Effector memory CD8-positive, alpha-beta T cell (primary cell): ENCODE measurements at regions not wholly inside any gene's neighbourhood (a gene's known extent, or its start where the extent isn't known, plus 50 kb on each side); places are given as distances from the start of the nearest gene placed in this dataset.
"Not testable (repeated sequence)": the region's sequence is repeated elsewhere in the genome, so short reads cannot be mapped to it uniquely, and the experiment has no call there.

Experiments used
- ATAC-seq: fragments of 150-1000 bp; cut with Tn5 transposase; replicated peaks from 2 replicates; pipeline ENCODE4 v1.10.0; 2021; ENCODE audit warnings: mild to moderate bottlenecking, moderate library complexity
- DNase-seq, 3 experiments: peaks; one replicate each; pipeline ENCODE4 v3.0.0; 2021
- H3K27ac Mint-ChIP-seq, 2 donors: one replicate each; pipeline ENCODE4 v1.8.0; 2022; ENCODE audit warnings: mild to moderate bottlenecking in 2 of 2, mixed read lengths in 2 of 2, moderate library complexity in 2 of 2
- H3K27me3 Mint-ChIP-seq, 2 donors: one replicate each; pipeline ENCODE4 v1.8.0; 2022; ENCODE audit warnings: mixed read lengths in 2 of 2
- H3K36me3 Mint-ChIP-seq: one replicate; pipeline ENCODE4 v1.8.0; 2022; ENCODE audit warnings: mild to moderate bottlenecking, moderate library complexity, mixed read lengths; ENCODE audit not compliant: insufficient read depth
- H3K4me1 Mint-ChIP-seq, 2 donors: one replicate each; pipeline ENCODE4 v1.8.0; 2022; ENCODE audit warnings: low read depth in 2 of 2, mixed read lengths in 2 of 2
- H3K4me3 Mint-ChIP-seq, 2 donors: one replicate each; pipeline ENCODE4 v1.8.0; 2022; ENCODE audit warnings: mild to moderate bottlenecking in 2 of 2, mixed read lengths in 2 of 2, moderate library complexity in 2 of 2
- H3K9me3 Mint-ChIP-seq, 2 donors: one replicate each; pipeline ENCODE4 v1.8.0; 2022; ENCODE audit warnings: mixed read lengths in 2 of 2

DNA sequence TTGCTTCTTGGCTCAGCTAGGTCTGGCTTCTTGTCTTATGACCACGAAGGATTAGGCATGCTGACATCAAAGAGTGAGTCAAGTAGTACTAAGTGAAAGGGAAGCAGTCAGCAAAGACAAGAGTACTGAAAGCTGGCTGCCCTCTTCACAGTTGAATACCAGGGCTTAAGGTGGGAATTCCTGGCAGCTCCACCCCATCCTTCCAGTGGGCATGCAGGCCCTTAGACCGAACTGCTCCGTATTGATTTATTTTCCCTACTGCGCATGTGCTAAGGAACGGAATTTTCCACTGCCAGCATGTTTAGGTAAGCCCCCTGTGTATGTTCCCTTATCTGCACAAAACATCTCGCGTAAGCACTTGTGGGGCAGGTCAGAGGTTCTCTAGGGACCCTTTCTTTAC, 2320.1 kb downstream of the ARAP2 start:
- Mint-ChIP-seq H3K27ac (no peak overlapping the region), H3K36me3 (no peaks in the 10 kb centered on the region), H3K27me3 (no peaks in the 10 kb centered on the region), H3K9me3 (peaks cover 10 to 18% of the 10 kb centered on the region in 2 donors), H3K4me1 (no peaks in the 10 kb centered on the region), H3K4me3 (no peak overlapping the region)
- ATAC-seq (no peak), DNase-seq (no peak)

GRCh38 chr4:33924811-33925210, 2319.5 kb downstream of the ARAP2 start:
- Mint-ChIP-seq H3K9me3 (peaks cover 8 to 18% of the 10 kb centered on the region in 2 donors), H3K27me3 (no peaks in the 10 kb centered on the region)

GRCh38 chr4:33930497-33930896, 2313.8 kb downstream of the ARAP2 start:
- no peaks in the 10 kb centered on the region for H3K36me3 Mint-ChIP-seq
- DNase-seq, result no peak
- no peak for ATAC-seq

More at GRCh38 chr4:33924811-33925210, 2319.5 kb downstream of the ARAP2 start:
- H3K4me3 Mint-ChIP-seq, result no peak overlapping the region
- DNase-seq (no peak), ATAC-seq (no peak)
- H3K4me1 Mint-ChIP-seq, result no peaks in the 10 kb centered on the region
- H3K27ac Mint-ChIP-seq, result no peak overlapping the region
- no peaks in the 10 kb centered on the region for H3K36me3 Mint-ChIP-seq

DNA sequence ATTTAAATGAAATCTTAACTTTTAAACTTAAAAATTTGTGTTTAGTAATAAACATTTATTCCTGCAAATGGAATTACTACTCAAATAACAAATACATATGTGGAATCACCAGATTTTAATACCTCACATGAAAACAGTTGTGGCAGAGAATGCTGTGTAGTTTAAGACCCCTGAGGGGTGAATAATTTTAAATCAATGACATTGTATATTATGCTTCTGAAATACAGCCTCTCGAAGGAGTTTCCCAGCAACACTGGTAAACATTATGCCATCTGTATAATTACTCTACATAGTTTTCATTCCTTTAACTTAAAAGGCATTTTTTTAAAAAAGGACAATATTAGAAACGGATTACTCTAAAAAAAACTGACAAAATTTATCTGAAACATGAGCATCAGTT, 2313.3 kb downstream of the ARAP2 start:
- no peaks in the 10 kb centered on the region for H3K4me1 Mint-ChIP-seq
- peaks cover 5 to 8% of the 10 kb centered on the region in 2 donors for H3K9me3 Mint-ChIP-seq
- H3K27me3 Mint-ChIP-seq, result no peaks in the 10 kb centered on the region
- no peak for ATAC-seq
- H3K36me3 Mint-ChIP-seq, result no peaks in the 10 kb centered on the region
- no peak overlapping the region for H3K4me3 Mint-ChIP-seq
- DNase-seq, result no peak
- no peak overlapping the region for H3K27ac Mint-ChIP-seq

More at GRCh38 chr4:33930497-33930896, 2313.8 kb downstream of the ARAP2 start:
- Mint-ChIP-seq H3K27me3 (no peaks in the 10 kb centered on the region), H3K4me1 (no peaks in the 10 kb centered on the region), H3K27ac (no peak overlapping the region), H3K9me3 (peaks cover 5 to 8% of the 10 kb centered on the region in 2 donors), H3K4me3 (no peak overlapping the region)

- H3K27me3 Mint-ChIP-seq, result no peaks in the 10 kb centered on the region
- H3K36me3 Mint-ChIP-seq, result no peaks in the 10 kb centered on the region
- H3K27ac Mint-ChIP-seq, result no peak overlapping the region
- peaks cover 6 to 8% of the 10 kb centered on the region in 2 donors for H3K9me3 Mint-ChIP-seq
- no peaks in the 10 kb centered on the region for H3K4me1 Mint-ChIP-seq
- ATAC-seq (no peak), DNase-seq (no peak)
- no peak overlapping the region for H3K4me3 Mint-ChIP-seq
Observed at GRCh38 chr4:33940281-33940680, 2304.0 kb downstream of the ARAP2 start.

DNA sequence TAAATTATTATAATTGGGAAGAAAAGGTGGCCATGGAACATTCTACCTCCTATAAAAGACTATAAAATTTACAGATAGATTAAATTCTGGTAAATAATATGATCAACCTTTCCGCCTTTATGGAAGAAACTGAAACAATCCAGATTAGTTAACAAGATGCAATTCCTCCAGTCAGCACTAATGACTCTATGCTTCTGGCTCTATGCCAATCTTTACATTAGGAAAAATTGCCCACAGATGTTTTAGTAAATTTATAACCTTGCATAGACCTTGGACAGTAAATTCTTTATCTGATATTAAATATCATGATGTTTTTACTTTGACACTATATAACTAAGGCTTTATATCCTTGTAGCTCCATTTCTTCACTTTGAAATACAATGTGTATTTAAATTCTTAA, 2302.5 kb downstream of the ARAP2 start:
- no peaks in the 10 kb centered on the region for H3K4me1 Mint-ChIP-seq
- H3K36me3 Mint-ChIP-seq, result no peaks in the 10 kb centered on the region
- H3K4me3 Mint-ChIP-seq, result no peak overlapping the region
- DNase-seq (no peak), ATAC-seq (no peak)
- peaks cover 6 to 8% of the 10 kb centered on the region in 2 donors for H3K9me3 Mint-ChIP-seq
- no peaks in the 10 kb centered on the region for H3K27me3 Mint-ChIP-seq
- H3K27ac Mint-ChIP-seq, result no peak overlapping the region

DNA sequence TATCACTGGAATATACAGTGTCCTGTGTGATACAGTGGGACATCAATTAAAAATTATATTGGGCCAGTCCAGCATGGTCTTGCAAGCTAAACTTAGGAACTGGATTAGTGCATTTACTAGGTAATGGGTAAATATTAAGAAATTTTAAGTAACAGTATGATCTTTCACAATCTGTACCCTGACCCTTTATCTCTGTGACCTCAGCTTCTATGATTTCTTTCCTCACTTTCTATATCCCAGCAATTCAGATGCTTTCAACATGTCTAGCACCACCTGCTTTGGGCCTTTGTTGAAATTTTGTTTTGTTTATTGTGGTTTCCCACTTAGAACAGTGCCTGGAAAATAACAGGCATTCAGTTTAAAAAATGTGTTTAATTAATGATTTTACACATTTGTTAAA, 2295.4 kb downstream of the ARAP2 start:
- Mint-ChIP-seq H3K4me3 (no peak overlapping the region), H3K27ac (no peak overlapping the region), H3K27me3 (no peaks in the 10 kb centered on the region), H3K36me3 (no peaks in the 10 kb centered on the region), H3K9me3 (peaks cover 1 to 7% of the 10 kb centered on the region in 2 donors), H3K4me1 (no peaks in the 10 kb centered on the region)
- ATAC-seq, result no peak
- no peak for DNase-seq

- H3K27me3 Mint-ChIP-seq, H3K27ac Mint-ChIP-seq, H3K4me1 Mint-ChIP-seq, H3K36me3 Mint-ChIP-seq, ATAC-seq, DNase-seq, H3K4me3 Mint-ChIP-seq: not testable (repeated sequence)
- H3K9me3 Mint-ChIP-seq, result peaks cover 8 to 15% of the 10 kb centered on the region in 2 donors
Observed at GRCh38 chr4:33953848-33954247, 2290.5 kb downstream of the ARAP2 start.

GRCh38 chr4:33954759-33955158, 2289.6 kb downstream of the ARAP2 start:
- DNase-seq (no peak), ATAC-seq (no peak)
- Mint-ChIP-seq H3K27me3 (no peaks in the 10 kb centered on the region), H3K36me3 (no peaks in the 10 kb centered on the region), H3K9me3 (peaks cover 8 to 15% of the 10 kb centered on the region in 2 donors), H3K4me1 (no peaks in the 10 kb centered on the region), H3K27ac (no peak overlapping the region), H3K4me3 (no peak overlapping the region)

- H3K4me1 Mint-ChIP-seq, result no peaks in the 10 kb centered on the region
- DNase-seq (no peak), ATAC-seq (no peak)
Observed at GRCh38 chr4:33959519-33959918, 2284.8 kb downstream of the ARAP2 start.

DNA sequence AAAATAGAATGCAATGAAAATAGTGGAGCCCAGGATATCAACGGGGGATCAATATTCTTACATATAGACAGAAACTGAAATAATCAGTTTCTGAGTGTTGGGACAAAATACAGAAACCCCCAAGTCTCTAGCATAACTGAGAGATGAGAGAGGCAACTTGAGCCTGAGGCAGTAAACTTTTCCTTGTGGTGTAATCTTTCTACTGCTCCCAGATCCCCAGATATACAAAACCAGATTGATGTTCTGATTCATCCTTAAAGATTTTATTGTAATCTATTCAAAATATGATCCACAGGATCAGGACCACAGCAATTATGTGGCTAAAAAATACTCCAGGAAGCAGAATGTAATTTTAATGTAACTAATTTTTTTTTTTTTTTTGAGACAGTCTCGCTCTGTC, 2282.6 kb downstream of the ARAP2 start:
- no peaks in the 10 kb centered on the region for H3K27me3 Mint-ChIP-seq
- ATAC-seq (no peak), DNase-seq (no peak)
- no peaks in the 10 kb centered on the region for H3K4me1 Mint-ChIP-seq
- H3K9me3 Mint-ChIP-seq, result peaks cover 5 to 9% of the 10 kb centered on the region in 2 donors
- no peaks in the 10 kb centered on the region for H3K36me3 Mint-ChIP-seq
- no peak overlapping the region for H3K27ac Mint-ChIP-seq
- no peak overlapping the region for H3K4me3 Mint-ChIP-seq

More at GRCh38 chr4:33959519-33959918, 2284.8 kb downstream of the ARAP2 start:
- H3K27ac Mint-ChIP-seq, result no peak overlapping the region
- peaks cover 6 to 9% of the 10 kb centered on the region in 2 donors for H3K9me3 Mint-ChIP-seq
- H3K36me3 Mint-ChIP-seq, result no peaks in the 10 kb centered on the region
- H3K4me3 Mint-ChIP-seq, result no peak overlapping the region
- no peaks in the 10 kb centered on the region for H3K27me3 Mint-ChIP-seq

DNA sequence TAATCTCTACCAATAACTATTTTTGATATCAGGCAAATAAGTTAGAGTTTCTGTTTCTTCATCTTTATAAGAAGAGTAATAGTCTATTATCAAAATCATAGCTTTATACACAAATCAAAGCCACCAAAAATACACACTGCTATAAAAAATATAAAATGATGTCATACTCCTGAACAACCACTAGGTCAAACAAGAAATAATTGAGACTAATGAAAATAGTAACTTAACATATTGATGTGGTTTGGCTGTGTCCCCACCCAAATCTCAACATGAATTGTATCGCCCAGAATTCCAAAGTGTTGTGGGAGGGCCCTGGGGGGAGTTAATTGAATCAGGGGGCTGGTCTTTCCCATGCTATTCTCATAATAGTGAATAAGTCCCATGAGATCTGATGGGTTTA, 2277.5 kb downstream of the ARAP2 start:
- Mint-ChIP-seq H3K36me3 (no peaks in the 10 kb centered on the region), H3K9me3 (peaks cover 3 to 11% of the 10 kb centered on the region in 2 donors), H3K4me3 (no peak overlapping the region), H3K27ac (no peak overlapping the region), H3K4me1 (no peaks in the 10 kb centered on the region), H3K27me3 (no peaks in the 10 kb centered on the region)
- ATAC-seq (no peak), DNase-seq (no peak)

- Mint-ChIP-seq H3K36me3 (no peaks in the 10 kb centered on the region), H3K9me3 (peaks cover 2 to 21% of the 10 kb centered on the region in 2 donors), H3K4me3 (no peak overlapping the region), H3K27me3 (no peaks in the 10 kb centered on the region), H3K4me1 (no peaks in the 10 kb centered on the region), H3K27ac (no peak overlapping the region)
- DNase-seq, result no peak
- ATAC-seq, result no peak
Observed at GRCh38 chr4:33974270-33974669, 2270.0 kb downstream of the ARAP2 start.

DNA sequence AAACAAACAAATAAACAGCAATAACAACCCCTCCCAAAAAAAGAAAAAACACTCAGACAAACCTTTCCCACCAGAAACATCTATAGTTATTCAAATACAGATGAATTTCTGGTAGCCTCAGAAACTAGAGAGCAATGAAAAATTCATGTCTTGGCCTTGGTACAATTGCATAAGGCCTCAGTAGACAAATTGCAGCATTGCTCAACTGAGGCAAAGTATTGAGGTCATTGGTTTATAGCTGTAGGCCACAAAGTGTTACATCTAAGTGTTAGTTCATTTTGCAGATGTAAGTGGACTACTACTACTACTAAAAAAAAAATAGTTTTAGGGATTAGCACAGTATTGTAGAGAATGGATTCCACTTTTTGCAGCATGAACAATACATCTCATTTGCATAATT, 2268.3 kb downstream of the ARAP2 start:
- DNase-seq, result no peak
- H3K9me3 Mint-ChIP-seq, result peaks cover 2 to 21% of the 10 kb centered on the region in 2 donors
- H3K4me1 Mint-ChIP-seq, result no peaks in the 10 kb centered on the region
- H3K36me3 Mint-ChIP-seq, result no peaks in the 10 kb centered on the region
- H3K4me3 Mint-ChIP-seq, result no peak overlapping the region
- ATAC-seq, result no peak
- no peaks in the 10 kb centered on the region for H3K27me3 Mint-ChIP-seq
- H3K27ac Mint-ChIP-seq, result no peak overlapping the region

DNA sequence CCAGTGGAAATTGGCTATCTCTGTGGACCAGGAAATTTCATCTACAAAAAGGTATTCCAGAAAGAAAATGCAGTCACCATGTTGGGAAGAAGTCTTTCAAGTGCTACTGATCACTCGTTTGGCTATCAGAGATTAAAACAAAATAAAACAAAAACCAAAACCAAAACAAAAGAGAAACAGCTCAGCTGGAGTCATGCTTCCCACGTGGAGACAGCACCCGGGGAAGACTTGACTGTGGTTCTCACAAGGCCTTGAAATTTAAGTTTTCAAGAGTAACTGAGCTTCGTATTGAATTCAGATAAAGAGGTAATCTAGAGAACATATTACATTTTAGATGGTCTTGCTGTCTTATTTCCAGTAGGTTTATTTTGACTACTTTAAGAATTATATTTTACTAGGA, 2264.5 kb downstream of the ARAP2 start:
- DNase-seq, H3K27me3 Mint-ChIP-seq, H3K36me3 Mint-ChIP-seq, ATAC-seq, H3K4me3 Mint-ChIP-seq, H3K4me1 Mint-ChIP-seq, H3K27ac Mint-ChIP-seq, H3K9me3 Mint-ChIP-seq: not testable (repeated sequence)
